Nephron progenitor cell (in vitro differentiated cells): ENCODE measurements at regions not wholly inside any gene's neighbourhood (a gene's known extent, or its start where the extent isn't known, plus 50 kb on each side); places are given as distances from the start of the nearest gene placed in this dataset.

Experiments
- DNase-seq: peaks from one replicate; pipeline ENCODE4 v3.0.0; 2021
- H3K27ac Mint-ChIP-seq: 2 replicates; pipeline ENCODE4 v1.8.0; 2021; ENCODE audit warnings: mild to moderate bottlenecking, moderate library complexity, mixed read lengths
- H3K27me3 Mint-ChIP-seq: 2 replicates; pipeline ENCODE4 v1.8.0; 2021; ENCODE audit warnings: mild to moderate bottlenecking, low read depth, mixed read lengths; ENCODE audit not compliant: poor library complexity
- H3K36me3 Mint-ChIP-seq: 2 replicates; pipeline ENCODE4 v1.8.0; 2021; ENCODE audit warnings: low read depth, mixed read lengths
- H3K4me1 Mint-ChIP-seq: 2 replicates; pipeline ENCODE4 v1.8.0; 2021; ENCODE audit warnings: mixed read lengths
- H3K4me3 Mint-ChIP-seq: 2 replicates; pipeline ENCODE4 v1.8.0; 2021; ENCODE audit warnings: mild to moderate bottlenecking, moderate library complexity, mixed read lengths
- H3K9me3 Mint-ChIP-seq: 2 replicates; pipeline ENCODE4 v1.8.0; 2021; ENCODE audit warnings: mild to moderate bottlenecking, moderate library complexity, mixed read lengths
- TF ChIP-seq, protein P1 (sequence below): fragments of 200-600 bp; sonication (generic); IDR thresholded peaks from 2 replicates; pipeline ENCODE4 v1.5.0; 2021; ENCODE audit warnings: antibody characterized with exemption

DNA sequence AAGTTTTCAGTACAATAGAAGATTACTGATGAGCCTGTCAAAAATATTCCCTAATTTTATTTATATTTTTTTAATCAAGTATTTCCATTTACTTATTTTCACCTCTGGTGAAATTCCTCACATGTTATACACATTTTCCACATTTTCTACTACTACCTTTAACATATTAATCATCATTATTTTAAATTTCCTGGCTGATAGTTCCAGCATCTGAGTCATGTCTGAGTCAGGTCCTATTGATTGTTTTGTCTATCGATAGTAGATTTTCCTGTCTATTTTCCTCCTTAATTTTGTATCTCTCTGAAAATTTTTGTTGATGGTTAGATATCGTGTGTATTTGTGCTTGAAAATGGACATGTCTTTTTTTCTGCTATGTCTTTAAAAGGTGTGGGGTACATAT, 211.8 kb upstream of the DSEL start:
- H3K36me3 Mint-ChIP-seq, result no peaks in the 10 kb centered on the region
- no peak overlapping the region for H3K27ac Mint-ChIP-seq
- H3K4me3 Mint-ChIP-seq, result no peak overlapping the region
- DNase-seq, result no peak
- TF ChIP-seq, protein P1, sequence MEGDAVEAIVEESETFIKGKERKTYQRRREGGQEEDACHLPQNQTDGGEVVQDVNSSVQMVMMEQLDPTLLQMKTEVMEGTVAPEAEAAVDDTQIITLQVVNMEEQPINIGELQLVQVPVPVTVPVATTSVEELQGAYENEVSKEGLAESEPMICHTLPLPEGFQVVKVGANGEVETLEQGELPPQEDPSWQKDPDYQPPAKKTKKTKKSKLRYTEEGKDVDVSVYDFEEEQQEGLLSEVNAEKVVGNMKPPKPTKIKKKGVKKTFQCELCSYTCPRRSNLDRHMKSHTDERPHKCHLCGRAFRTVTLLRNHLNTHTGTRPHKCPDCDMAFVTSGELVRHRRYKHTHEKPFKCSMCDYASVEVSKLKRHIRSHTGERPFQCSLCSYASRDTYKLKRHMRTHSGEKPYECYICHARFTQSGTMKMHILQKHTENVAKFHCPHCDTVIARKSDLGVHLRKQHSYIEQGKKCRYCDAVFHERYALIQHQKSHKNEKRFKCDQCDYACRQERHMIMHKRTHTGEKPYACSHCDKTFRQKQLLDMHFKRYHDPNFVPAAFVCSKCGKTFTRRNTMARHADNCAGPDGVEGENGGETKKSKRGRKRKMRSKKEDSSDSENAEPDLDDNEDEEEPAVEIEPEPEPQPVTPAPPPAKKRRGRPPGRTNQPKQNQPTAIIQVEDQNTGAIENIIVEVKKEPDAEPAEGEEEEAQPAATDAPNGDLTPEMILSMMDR, result no peak
- peaks cover 3% of the 10 kb centered on the region for H3K9me3 Mint-ChIP-seq
- H3K4me1 Mint-ChIP-seq, result no peaks in the 10 kb centered on the region
- no peaks in the 10 kb centered on the region for H3K27me3 Mint-ChIP-seq

DNA sequence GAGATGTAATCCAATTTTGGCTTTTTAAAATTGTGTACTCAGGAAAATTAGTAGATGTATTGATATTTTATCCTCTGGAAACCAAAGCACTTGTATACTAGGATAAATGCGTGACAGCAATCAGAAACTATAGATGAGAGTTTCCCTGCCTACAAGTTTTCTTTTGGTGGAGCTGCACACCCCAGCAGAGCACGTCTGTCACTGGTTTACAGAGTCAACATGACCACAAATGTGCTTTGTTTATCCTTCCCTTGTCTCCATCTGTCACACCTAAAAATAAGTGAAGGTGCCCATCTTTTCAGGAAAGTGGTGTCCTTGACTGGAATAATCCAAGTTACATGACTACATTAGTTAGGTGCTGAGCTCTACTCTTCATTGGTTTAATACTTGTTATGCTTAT, 210.4 kb upstream of the DSEL start:
- Mint-ChIP-seq H3K4me1 (no peaks in the 10 kb centered on the region), H3K27ac (no peak overlapping the region), H3K4me3 (no peak overlapping the region), H3K9me3 (peaks cover 3% of the 10 kb centered on the region), H3K27me3 (no peaks in the 10 kb centered on the region), H3K36me3 (no peaks in the 10 kb centered on the region)
- TF ChIP-seq, protein P1, result no peak
- no peak for DNase-seq

DNA sequence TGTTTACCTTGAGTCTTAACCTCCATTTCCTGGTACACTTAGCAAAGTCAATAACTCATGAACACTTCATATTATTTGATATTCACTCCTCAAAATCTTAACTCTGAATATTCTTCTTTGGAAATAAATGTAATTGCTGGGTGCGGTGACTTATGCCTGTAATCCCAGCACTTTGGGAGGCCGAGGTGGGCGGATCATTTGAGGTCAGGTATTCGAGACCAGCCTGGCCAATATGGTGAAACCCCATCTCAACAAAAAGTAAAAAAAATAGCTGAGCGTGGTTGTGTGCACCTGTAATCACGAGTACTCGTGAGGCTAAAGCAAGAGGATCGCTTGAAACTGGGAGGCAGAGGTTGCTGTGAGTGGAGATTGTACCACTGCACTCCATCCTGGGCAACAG, 201.3 kb upstream of the DSEL start:
- Mint-ChIP-seq H3K4me1 (peaks cover 6% of the 10 kb centered on the region), H3K4me3 (no peak overlapping the region), H3K27me3 (no peaks in the 10 kb centered on the region), H3K36me3 (no peaks in the 10 kb centered on the region), H3K27ac (no peak overlapping the region), H3K9me3 (no peaks in the 10 kb centered on the region)
- TF ChIP-seq, protein P1, result no peak
- DNase-seq, result no peak

DNA sequence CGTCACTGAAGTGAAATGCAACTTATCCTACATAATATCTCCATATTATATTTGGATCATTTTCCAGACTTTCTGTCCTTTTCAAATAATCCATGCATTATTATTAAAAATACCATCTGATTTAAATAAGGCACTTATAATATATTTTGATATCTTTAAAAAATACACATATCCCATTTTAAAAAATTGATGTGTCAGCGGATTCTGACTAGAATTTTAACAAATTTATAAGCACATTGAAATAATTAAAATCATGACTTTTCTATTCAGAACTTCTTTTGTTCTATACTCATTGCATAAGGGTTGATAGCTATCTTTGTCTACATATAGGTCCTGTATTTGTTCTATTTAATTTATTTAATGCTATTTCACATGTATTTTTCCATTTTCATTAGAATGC, 199.0 kb upstream of the DSEL start:
- no peak for DNase-seq
- H3K4me1 Mint-ChIP-seq, result peaks cover 6% of the 10 kb centered on the region

DNA sequence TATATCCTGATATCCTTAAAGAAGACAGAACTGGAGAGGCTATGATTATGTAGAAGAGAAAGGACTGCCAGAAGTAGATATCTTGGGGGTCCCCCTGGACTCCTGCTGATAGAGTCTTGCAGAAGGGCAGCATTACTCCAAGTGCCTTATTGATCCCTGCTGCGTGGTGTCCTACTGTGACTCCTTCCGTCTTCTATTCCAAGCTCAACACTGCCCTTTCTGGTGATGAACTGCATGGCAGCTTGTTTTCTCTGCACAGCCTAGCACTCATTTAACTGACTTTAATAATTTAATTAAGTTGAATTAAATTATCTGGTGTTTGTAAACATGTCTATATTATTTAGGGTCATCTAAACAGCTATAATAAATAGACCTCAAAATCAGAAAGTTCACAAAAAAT, 194.1 kb upstream of the DSEL start:
- Mint-ChIP-seq H3K36me3 (no peaks in the 10 kb centered on the region), H3K4me1 (peaks cover 6% of the 10 kb centered on the region), H3K9me3 (no peaks in the 10 kb centered on the region), H3K27me3 (peaks cover 3% of the 10 kb centered on the region), H3K4me3 (no peak overlapping the region), H3K27ac (no peak overlapping the region)
- TF ChIP-seq, protein P1, result peak; percentile 16
- DNase-seq, result no peak

More for the DNA sequence above, 199.0 kb upstream of the DSEL start:
- Mint-ChIP-seq H3K36me3 (no peaks in the 10 kb centered on the region), H3K27me3 (no peaks in the 10 kb centered on the region), H3K9me3 (no peaks in the 10 kb centered on the region), H3K27ac (no peak overlapping the region), H3K4me3 (no peak overlapping the region)
- TF ChIP-seq, protein P1, result no peak

DNA sequence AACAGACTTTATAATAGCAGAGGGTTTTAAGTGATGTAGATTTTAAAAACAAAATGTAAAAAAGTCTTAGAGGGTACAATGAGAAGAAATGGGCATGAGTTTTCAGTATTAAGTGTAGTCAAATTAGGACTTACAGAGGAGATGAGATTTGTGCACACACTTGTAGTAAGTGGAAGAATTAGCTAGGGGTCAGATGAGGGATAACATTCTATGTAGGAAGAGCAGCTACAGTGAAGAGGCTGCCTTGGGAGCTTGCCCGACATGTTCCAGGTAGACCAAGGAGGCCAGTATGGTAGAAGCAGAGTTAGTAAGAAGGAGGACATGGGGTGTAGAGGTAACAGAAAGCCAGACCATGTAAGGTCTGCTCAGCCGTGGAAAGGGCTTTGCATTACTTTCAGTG, 189.2 kb upstream of the DSEL start:
- TF ChIP-seq, protein P1, result no peak
- Mint-ChIP-seq H3K27me3 (peaks cover 3% of the 10 kb centered on the region), H3K4me3 (no peak overlapping the region), H3K4me1 (no peaks in the 10 kb centered on the region), H3K27ac (no peak overlapping the region), H3K36me3 (no peaks in the 10 kb centered on the region), H3K9me3 (peaks cover 5% of the 10 kb centered on the region)
- DNase-seq, result no peak
